IMR-90 (cell line): ENCODE measurements at regions not wholly inside any gene's neighbourhood (a gene's known extent, or its start where the extent isn't known, plus 50 kb on each side); places are given as distances from the start of the nearest gene placed in this dataset.

Source experiments
- CHD1 ChIP-seq: IDR thresholded peaks from 2 replicates; pipeline ENCODE4 v1.6.1; 2012; ENCODE audit warnings: low read depth, low read length, improper control_type of control experiment
- CTCF ChIP-seq: conservative IDR thresholded peaks from 2 replicates; pipeline ENCODE4 v1.5.1; 2012; ENCODE audit warnings: mild to moderate bottlenecking, low read depth, low read length, improper control_type of control experiment
- FOS ChIP-seq: fragments of 150-350 bp; IDR thresholded peaks from 2 replicates; pipeline ENCODE4 v1.6.1; 2016; ENCODE audit warnings: low read depth, low read length
- MXI1 ChIP-seq: IDR thresholded peaks from 2 replicates; pipeline ENCODE4 v1.6.1; 2012; ENCODE audit warnings: low read depth, mild to moderate bottlenecking, low read length, moderate library complexity, borderline replicate concordance
- POLR2A ChIP-seq: IDR thresholded peaks from 2 replicates; pipeline ENCODE4 v1.6.1; 2012; ENCODE audit warnings: mild to moderate bottlenecking, low read depth, low read length
- RAD21 ChIP-seq: IDR thresholded peaks from 2 replicates; pipeline ENCODE4 v1.6.1; 2012; ENCODE audit warnings: low read length, improper control_type of control experiment
- RCOR1 ChIP-seq: IDR thresholded peaks from 2 replicates; pipeline ENCODE4 v1.6.1; 2012; ENCODE audit warnings: mild to moderate bottlenecking, low read length, improper control_type of control experiment; ENCODE audit not compliant: insufficient replicate concordance
- SMC3 ChIP-seq: fragments of 150-350 bp; IDR thresholded peaks from 2 replicates; pipeline ENCODE4 v1.6.1; 2016; ENCODE audit warnings: low read depth, mild to moderate bottlenecking, antibody characterized with exemption, low read length, moderate library complexity

- TF ChIP-seq MXI1, result no peak
- no peak for TF ChIP-seq POLR2A
- no peak for TF ChIP-seq CTCF
- TF ChIP-seq FOS, result no peak
- TF ChIP-seq CHD1, result no peak
- no peak for TF ChIP-seq RAD21
- no peak for TF ChIP-seq SMC3
- no peak for TF ChIP-seq RCOR1
Measured at GRCh38 chr11:130744794-130745193, 171.5 kb downstream of the SNX19 start.
